ENCODE measurements at regions not wholly inside any gene's neighbourhood (a gene's known extent, or its start where the extent isn't known, plus 50 kb on each side); places are given as distances from the start of the nearest gene placed in this dataset.

DNA sequence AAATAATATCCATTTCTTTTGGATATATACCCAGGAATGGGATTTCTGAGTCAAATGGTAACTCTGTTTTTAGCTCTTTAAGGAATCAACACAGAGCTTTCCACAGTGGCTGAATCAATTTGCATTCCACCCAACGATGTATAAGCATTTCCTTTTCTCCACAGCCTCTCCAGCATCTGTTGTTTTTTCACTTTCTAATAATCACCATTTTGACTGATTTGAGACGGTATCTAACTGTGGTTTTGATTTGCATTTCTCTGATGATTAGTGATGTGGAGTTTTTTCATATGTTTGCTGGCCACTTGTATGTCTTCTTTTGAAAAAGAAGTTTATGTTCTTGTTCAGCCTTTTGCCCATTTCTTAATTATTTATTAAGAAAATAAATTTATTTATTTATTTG is 352.2 kb upstream of the OBI1 start:
- Mint-ChIP-seq H3K9me3 (peaks cover 4% of the 10 kb centered on the region), H3K27me3 (ENCODE audit: low read depth) (no peaks in the 10 kb centered on the region), H3K36me3 (no peaks in the 10 kb centered on the region), H3K4me1 (no peaks in the 10 kb centered on the region), H3K4me3 (no peak overlapping the region), H3K27ac (no peak overlapping the region)
- TF ChIP-seq, protein P1, sequence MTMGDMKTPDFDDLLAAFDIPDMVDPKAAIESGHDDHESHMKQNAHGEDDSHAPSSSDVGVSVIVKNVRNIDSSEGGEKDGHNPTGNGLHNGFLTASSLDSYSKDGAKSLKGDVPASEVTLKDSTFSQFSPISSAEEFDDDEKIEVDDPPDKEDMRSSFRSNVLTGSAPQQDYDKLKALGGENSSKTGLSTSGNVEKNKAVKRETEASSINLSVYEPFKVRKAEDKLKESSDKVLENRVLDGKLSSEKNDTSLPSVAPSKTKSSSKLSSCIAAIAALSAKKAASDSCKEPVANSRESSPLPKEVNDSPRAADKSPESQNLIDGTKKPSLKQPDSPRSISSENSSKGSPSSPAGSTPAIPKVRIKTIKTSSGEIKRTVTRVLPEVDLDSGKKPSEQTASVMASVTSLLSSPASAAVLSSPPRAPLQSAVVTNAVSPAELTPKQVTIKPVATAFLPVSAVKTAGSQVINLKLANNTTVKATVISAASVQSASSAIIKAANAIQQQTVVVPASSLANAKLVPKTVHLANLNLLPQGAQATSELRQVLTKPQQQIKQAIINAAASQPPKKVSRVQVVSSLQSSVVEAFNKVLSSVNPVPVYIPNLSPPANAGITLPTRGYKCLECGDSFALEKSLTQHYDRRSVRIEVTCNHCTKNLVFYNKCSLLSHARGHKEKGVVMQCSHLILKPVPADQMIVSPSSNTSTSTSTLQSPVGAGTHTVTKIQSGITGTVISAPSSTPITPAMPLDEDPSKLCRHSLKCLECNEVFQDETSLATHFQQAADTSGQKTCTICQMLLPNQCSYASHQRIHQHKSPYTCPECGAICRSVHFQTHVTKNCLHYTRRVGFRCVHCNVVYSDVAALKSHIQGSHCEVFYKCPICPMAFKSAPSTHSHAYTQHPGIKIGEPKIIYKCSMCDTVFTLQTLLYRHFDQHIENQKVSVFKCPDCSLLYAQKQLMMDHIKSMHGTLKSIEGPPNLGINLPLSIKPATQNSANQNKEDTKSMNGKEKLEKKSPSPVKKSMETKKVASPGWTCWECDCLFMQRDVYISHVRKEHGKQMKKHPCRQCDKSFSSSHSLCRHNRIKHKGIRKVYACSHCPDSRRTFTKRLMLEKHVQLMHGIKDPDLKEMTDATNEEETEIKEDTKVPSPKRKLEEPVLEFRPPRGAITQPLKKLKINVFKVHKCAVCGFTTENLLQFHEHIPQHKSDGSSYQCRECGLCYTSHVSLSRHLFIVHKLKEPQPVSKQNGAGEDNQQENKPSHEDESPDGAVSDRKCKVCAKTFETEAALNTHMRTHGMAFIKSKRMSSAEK (CRISPR knock-in tag; IDR thresholded peaks at IDR 0.05; ENCODE audit: borderline replicate concordance), result no peak
- no peak for TF ChIP-seq MYBL2 (CRISPR knock-in tag; IDR thresholded peaks at IDR 0.05)
- TF ChIP-seq ZNF138 (CRISPR knock-in tag; conservative IDR thresholded peaks at IDR 0.05), result no peak
- TF ChIP-seq, protein P2, sequence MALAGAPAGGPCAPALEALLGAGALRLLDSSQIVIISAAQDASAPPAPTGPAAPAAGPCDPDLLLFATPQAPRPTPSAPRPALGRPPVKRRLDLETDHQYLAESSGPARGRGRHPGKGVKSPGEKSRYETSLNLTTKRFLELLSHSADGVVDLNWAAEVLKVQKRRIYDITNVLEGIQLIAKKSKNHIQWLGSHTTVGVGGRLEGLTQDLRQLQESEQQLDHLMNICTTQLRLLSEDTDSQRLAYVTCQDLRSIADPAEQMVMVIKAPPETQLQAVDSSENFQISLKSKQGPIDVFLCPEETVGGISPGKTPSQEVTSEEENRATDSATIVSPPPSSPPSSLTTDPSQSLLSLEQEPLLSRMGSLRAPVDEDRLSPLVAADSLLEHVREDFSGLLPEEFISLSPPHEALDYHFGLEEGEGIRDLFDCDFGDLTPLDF (CRISPR knock-in tag; IDR thresholded peaks at IDR 0.05), result no peak
- TF ChIP-seq ETV6 (CRISPR knock-in tag; IDR thresholded peaks at IDR 0.05), result no peak
- no peak for TF ChIP-seq TCF7 (CRISPR knock-in tag; IDR thresholded peaks at IDR 0.05; ENCODE audit: low read depth)
- TF ChIP-seq, protein P3, sequence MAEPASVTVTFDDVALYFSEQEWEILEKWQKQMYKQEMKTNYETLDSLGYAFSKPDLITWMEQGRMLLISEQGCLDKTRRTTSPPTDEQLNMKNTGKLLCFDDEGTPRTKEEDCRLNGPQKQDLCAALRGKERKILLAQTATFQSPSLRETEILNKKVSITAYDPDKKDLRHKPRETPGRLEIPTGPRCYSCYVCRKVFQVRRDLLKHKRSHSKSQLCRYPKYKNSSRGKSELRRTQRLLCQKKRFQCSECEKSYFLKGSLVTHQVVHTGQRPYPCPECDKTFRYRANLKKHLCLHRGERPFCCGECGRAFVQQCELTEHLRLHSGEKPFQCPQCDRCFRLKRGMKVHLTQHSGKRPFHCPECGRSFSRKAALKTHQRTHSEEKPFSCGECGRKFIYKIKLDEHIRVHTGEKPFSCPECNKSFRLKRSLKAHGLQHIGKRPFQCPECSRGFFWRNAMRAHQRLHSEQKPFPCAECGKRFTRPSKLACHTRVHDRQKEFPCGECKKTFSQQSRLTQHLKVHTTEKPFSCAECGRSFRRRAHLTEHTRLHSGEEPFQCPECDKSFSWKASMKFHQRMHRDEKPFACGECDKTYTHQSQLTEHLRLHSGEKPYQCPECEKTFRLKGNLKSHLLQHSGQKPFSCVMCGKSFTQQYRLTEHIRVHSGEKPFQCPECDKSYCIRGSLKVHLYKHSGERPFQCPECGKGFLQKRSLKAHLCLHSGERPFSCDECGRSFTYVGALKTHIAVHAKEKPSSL (CRISPR knock-in tag; conservative IDR thresholded peaks at IDR 0.05), result no peak
- TF ChIP-seq NR3C1 (CRISPR knock-in tag; conservative IDR thresholded peaks at IDR 0.05; ENCODE audit: low read depth), result no peak
- TF ChIP-seq TP53 (CRISPR knock-in tag; IDR thresholded peaks at IDR 0.05), result no peak
- no peak for TF ChIP-seq ESRRA (CRISPR knock-in tag; IDR thresholded peaks at IDR 0.05; ENCODE audit: borderline replicate concordance)
- no peak for TF ChIP-seq ZNF219 (CRISPR knock-in tag; IDR thresholded peaks at IDR 0.05; ENCODE audit: borderline replicate concordance)
- TF ChIP-seq FOXJ3 (CRISPR knock-in tag; IDR thresholded peaks at IDR 0.05; ENCODE audit: borderline replicate concordance), result no peak
- TF ChIP-seq, protein P4, sequence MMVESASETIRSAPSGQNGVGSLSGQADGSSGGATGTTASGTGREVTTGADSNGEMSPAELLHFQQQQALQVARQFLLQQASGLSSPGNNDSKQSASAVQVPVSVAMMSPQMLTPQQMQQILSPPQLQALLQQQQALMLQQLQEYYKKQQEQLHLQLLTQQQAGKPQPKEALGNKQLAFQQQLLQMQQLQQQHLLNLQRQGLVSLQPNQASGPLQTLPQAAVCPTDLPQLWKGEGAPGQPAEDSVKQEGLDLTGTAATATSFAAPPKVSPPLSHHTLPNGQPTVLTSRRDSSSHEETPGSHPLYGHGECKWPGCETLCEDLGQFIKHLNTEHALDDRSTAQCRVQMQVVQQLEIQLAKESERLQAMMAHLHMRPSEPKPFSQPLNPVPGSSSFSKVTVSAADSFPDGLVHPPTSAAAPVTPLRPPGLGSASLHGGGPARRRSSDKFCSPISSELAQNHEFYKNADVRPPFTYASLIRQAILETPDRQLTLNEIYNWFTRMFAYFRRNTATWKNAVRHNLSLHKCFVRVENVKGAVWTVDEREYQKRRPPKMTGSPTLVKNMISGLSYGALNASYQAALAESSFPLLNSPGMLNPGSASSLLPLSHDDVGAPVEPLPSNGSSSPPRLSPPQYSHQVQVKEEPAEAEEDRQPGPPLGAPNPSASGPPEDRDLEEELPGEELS (CRISPR knock-in tag; IDR thresholded peaks at IDR 0.05), result no peak
- no peak for TF ChIP-seq ZNF396 (CRISPR knock-in tag; IDR thresholded peaks at IDR 0.05; ENCODE audit: borderline replicate concordance)
- ChIA-PET CTCF (no interaction called here), POLR2A (no interaction called here)
- no peak for DNase-seq (ENCODE audit: low spot score)
- no peak for ATAC-seq

DNA sequence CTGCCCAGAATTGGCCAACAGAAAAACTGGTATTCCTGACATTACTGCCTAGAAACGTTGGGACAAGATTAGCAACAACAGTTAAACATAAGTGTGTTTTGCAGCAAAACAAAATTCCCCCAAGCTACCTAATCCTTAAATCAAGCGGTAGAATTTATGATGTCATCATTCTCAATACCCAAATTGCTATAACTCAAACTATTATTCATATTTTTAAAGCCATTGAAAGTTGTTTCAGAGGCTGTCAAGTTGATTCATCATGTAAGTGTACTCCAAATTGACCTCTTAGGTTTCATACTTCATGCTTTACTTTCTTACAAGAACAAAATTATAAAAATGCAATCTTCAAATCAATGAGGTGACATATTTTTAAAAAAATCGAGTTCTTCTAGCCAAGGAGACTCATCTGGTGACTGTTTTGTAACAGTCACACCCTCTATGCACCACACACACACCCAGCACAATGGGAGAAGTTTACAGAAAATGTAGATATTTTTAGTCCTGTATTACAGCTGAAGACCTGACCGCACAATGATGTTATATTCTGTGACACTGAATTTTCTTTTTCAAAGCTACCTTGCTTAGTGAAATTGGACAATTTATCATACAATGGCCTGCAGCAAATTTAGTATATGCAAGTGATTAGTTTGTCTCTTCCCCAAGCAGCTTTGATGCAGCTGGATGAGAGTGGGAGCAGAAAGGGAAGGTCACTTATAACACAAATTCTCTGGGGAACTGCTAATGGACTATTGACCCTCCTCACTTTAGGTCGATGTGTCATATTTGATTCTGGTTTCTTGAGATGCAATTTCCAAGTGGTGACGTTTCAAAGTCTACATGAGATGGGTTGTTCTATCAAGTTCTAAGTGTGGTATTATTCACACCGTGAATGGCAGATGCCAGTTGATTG is 345.3 kb upstream of the OBI1 start:
- CTCF ChIA-PET, result no interaction called here
- H3K4me1 Mint-ChIP-seq, result no peaks in the 10 kb centered on the region
- ATAC-seq (no peak), DNase-seq (ENCODE audit: low spot score) (no peak)
- no peak overlapping the region for H3K4me3 Mint-ChIP-seq
- H3K36me3 Mint-ChIP-seq, result no peaks in the 10 kb centered on the region
- no peaks in the 10 kb centered on the region for H3K9me3 Mint-ChIP-seq
- no peaks in the 10 kb centered on the region for H3K27me3 Mint-ChIP-seq (ENCODE audit: low read depth)
- no peak overlapping the region for H3K27ac Mint-ChIP-seq
- POLR2A ChIA-PET, result no interaction called here
- TF ChIP-seq ATF1 (CRISPR knock-in tag; IDR thresholded peaks at IDR 0.05) (no peak), GABPB1 (CRISPR knock-in tag; IDR thresholded peaks at IDR 0.05) (no peak), SMAD3 (CRISPR knock-in tag; IDR thresholded peaks at IDR 0.05; ENCODE audit: borderline replicate concordance) (no peak), ZNF138 (CRISPR knock-in tag; conservative IDR thresholded peaks at IDR 0.05) (no peak), ZNF232 (CRISPR knock-in tag; IDR thresholded peaks at IDR 0.05) (no peak), ZNF263 (CRISPR knock-in tag; IDR thresholded peaks at IDR 0.05; ENCODE audit: low read depth) (no peak)
- TF ChIP-seq, protein P5, sequence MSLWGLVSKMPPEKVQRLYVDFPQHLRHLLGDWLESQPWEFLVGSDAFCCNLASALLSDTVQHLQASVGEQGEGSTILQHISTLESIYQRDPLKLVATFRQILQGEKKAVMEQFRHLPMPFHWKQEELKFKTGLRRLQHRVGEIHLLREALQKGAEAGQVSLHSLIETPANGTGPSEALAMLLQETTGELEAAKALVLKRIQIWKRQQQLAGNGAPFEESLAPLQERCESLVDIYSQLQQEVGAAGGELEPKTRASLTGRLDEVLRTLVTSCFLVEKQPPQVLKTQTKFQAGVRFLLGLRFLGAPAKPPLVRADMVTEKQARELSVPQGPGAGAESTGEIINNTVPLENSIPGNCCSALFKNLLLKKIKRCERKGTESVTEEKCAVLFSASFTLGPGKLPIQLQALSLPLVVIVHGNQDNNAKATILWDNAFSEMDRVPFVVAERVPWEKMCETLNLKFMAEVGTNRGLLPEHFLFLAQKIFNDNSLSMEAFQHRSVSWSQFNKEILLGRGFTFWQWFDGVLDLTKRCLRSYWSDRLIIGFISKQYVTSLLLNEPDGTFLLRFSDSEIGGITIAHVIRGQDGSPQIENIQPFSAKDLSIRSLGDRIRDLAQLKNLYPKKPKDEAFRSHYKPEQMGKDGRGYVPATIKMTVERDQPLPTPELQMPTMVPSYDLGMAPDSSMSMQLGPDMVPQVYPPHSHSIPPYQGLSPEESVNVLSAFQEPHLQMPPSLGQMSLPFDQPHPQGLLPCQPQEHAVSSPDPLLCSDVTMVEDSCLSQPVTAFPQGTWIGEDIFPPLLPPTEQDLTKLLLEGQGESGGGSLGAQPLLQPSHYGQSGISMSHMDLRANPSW (CRISPR knock-in tag; conservative IDR thresholded peaks at IDR 0.05; ENCODE audit: low read depth), result no peak
- TF ChIP-seq, protein P6, sequence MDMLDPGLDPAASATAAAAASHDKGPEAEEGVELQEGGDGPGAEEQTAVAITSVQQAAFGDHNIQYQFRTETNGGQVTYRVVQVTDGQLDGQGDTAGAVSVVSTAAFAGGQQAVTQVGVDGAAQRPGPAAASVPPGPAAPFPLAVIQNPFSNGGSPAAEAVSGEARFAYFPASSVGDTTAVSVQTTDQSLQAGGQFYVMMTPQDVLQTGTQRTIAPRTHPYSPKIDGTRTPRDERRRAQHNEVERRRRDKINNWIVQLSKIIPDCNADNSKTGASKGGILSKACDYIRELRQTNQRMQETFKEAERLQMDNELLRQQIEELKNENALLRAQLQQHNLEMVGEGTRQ (CRISPR knock-in tag; IDR thresholded peaks at IDR 0.05), result no peak
